Stimulated activated naive CD4-positive, alpha-beta T cell (primary cell): ENCODE measurements at regions not wholly inside any gene's neighbourhood (a gene's known extent, or its start where the extent isn't known, plus 50 kb on each side); places are given as distances from the start of the nearest gene placed in this dataset.
"Not testable (repeated sequence)": the region's sequence is repeated elsewhere in the genome, so short reads cannot be mapped to it uniquely, and the experiment has no call there.

ENCODE experiments used
- DNase-seq, 6 experiments: peaks; one replicate each; lab custom pipeline; 2025; lab: John Stamatoyannopoulos, UW

GRCh38 chr3:21894459-21895340, 143.7 kb upstream of the ZNF385D start:
- no peak for DNase-seq

- DNase-seq: no peak
Observed at GRCh38 chr3:21898316-21898715, 147.3 kb upstream of the ZNF385D start.

GRCh38 chr3:21901484-21901883, 150.5 kb upstream of the ZNF385D start:
- no peak for DNase-seq

- DNase-seq: no peak
Observed at GRCh38 chr3:21902956-21903355, 151.9 kb upstream of the ZNF385D start.

GRCh38 chr3:21909096-21909495, 158.1 kb upstream of the ZNF385D start:
- DNase-seq: no peak

GRCh38 chr3:21912711-21913110, 161.7 kb upstream of the ZNF385D start:
- no peak for DNase-seq

- DNase-seq: no peak
Observed at GRCh38 chr3:21913791-21914190, 162.8 kb upstream of the ZNF385D start.

- DNase-seq: no peak
Observed at GRCh38 chr3:21914451-21914850, 163.4 kb upstream of the ZNF385D start.

GRCh38 chr3:21919383-21919782, 168.4 kb upstream of the ZNF385D start:
- DNase-seq: no peak

- DNase-seq: no peak
Observed at GRCh38 chr3:21920421-21920861, 169.4 kb upstream of the ZNF385D start.

GRCh38 chr3:21923156-21923555, 172.1 kb upstream of the ZNF385D start:
- not testable (repeated sequence) for DNase-seq

GRCh38 chr3:21927261-21927660, 176.3 kb upstream of the ZNF385D start:
- DNase-seq: no peak

- DNase-seq: no peak
Observed at GRCh38 chr3:21934591-21934990, 183.6 kb upstream of the ZNF385D start.

- no peak for DNase-seq
Observed at GRCh38 chr3:21936207-21936606, 185.2 kb upstream of the ZNF385D start.

- no peak for DNase-seq
Observed at GRCh38 chr3:21938267-21938681, 187.3 kb upstream of the ZNF385D start.

- DNase-seq: no peak
Observed at GRCh38 chr3:21942328-21942727, 191.3 kb upstream of the ZNF385D start.

- DNase-seq: no peak
Observed at GRCh38 chr3:21944251-21944650, 193.2 kb upstream of the ZNF385D start.

GRCh38 chr3:21952856-21953255, 201.8 kb upstream of the ZNF385D start:
- no peak for DNase-seq

GRCh38 chr3:21954709-21955108, 203.7 kb upstream of the ZNF385D start:
- DNase-seq: no peak

- DNase-seq: no peak
Observed at GRCh38 chr3:21955406-21955805, 204.4 kb upstream of the ZNF385D start.

GRCh38 chr3:21960033-21960432, 209.0 kb upstream of the ZNF385D start:
- no peak for DNase-seq

GRCh38 chr3:21962456-21962855, 211.4 kb upstream of the ZNF385D start:
- DNase-seq: no peak

- DNase-seq: not testable (repeated sequence)
Observed at GRCh38 chr3:21966457-21966856, 215.4 kb upstream of the ZNF385D start.

- no peak for DNase-seq
Observed at GRCh38 chr3:21979706-21980105, 228.7 kb upstream of the ZNF385D start.
